22Rv1 (cell line): ENCODE measurements at regions not wholly inside any gene's neighbourhood (a gene's known extent, or its start where the extent isn't known, plus 50 kb on each side); places are given as distances from the start of the nearest gene placed in this dataset.

Experiments
- H3K27ac ChIP-seq: fragments of 450-650 bp; 2 replicates; pipeline ENCODE4 v1.5.1; 2017
- CTCF ChIP-seq: fragments of 450-650 bp; IDR thresholded peaks from 2 replicates; pipeline ENCODE4 v1.5.1; 2017; ENCODE audit warnings: mild to moderate bottlenecking
- ZFX ChIP-seq: fragments of 450-650 bp; IDR thresholded peaks from 2 replicates; pipeline ENCODE4 v1.6.1; 2017; ENCODE audit warnings: antibody characterized with exemption, borderline replicate concordance

GRCh38 chr2:175464311-175464670 lies 282.8 kb upstream of the ATP5MC3 start:
- TF ChIP-seq CTCF = no peak
- H3K27ac ChIP-seq = no peak overlapping the region

- H3K27ac ChIP-seq = no peak overlapping the region
- TF ChIP-seq ZFX (no peak), CTCF (no peak)
Observed at GRCh38 chr2:175463589-175464310, 282.2 kb upstream of the ATP5MC3 start.

DNA sequence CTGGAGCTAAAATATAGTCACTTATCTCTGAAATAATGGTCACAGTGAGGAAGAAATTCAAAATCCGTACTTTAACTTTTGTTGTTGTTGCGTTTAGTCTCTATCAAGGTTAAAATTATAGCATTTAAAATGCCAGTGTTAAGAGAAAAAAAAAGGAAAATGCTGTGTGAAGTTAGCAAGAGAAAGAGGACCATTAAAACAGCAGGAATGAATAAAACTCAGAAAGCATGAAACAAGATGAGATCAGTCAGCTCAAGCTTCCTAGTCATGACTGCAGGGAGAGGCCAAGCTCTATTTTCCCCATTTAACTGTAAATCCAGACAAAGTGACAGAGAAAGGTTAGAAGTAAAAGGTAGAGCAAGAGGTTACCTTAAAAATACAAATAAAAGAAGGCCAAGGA lies 281.7 kb upstream of the ATP5MC3 start:
- H3K27ac ChIP-seq = no peak overlapping the region
- TF ChIP-seq ZFX = no peak
- TF ChIP-seq CTCF = no peak

DNA sequence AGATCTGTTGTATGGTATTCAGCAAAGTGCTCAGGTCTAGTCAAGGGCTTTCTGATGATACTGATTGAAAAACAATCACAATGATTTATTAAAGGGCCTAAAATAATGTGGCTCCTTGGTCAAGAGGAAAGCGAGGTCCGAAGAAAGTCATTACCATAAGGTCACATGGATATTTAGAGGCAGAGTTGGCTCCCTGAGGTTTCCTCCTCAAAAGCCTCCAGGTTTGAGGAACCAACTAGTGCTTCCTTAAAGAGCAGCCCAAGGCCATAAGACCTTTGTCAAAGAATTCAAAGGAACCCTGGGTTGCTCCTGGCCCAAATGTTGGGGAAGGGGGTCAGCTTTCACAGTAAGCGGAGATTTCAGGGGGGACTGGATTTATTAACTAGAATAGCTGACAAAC lies 280.7 kb upstream of the ATP5MC3 start:
- H3K27ac ChIP-seq = no peak overlapping the region
- TF ChIP-seq CTCF (no peak), ZFX (no peak)

- no peak for TF ChIP-seq CTCF
- no peak for TF ChIP-seq ZFX
- H3K27ac ChIP-seq = no peak overlapping the region
Observed at GRCh38 chr2:175461839-175462238, 280.3 kb upstream of the ATP5MC3 start.

DNA sequence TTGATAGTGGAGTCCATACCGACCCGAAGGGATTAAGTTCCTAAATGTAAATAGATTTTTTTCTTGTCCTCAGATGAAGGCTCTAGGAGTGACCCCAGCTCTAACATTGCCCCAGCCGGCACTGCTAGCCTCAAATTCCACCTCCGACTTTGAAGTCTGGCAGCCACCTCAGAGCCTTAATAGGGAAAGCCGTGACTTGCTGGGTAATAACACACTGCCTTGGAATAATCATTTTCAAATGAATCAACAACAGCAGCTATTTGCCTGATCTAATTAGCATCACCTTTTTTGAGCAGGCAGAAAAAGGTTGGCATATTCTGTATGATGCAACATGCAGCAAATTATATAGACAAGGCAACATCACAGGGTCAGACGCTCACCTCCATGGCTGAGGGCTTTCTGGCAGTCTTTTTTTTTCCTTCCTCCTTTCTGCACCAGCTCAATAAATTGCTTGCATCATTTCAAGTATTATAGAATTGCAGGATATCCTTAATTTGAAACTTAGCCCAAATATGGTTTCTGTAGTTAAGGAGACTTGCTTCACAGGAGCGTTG lies 276.5 kb upstream of the ATP5MC3 start:
- TF ChIP-seq ZFX (no peak), CTCF (no peak)
- no peak overlapping the region for H3K27ac ChIP-seq

- H3K27ac ChIP-seq = no peak overlapping the region
- TF ChIP-seq ZFX (no peak), CTCF (no peak)
Observed at GRCh38 chr2:175454953-175455389, 273.5 kb upstream of the ATP5MC3 start.
